Thyroid gland (tissue), 4 donors: ENCODE measurements at regions not wholly inside any gene's neighbourhood (a gene's known extent, or its start where the extent isn't known, plus 50 kb on each side); places are given as distances from the start of the nearest gene placed in this dataset.

Source experiments
- POLR2A ChIP-seq, 2 donors: fragments of 450-650 bp; IDR thresholded peaks; one replicate each; pipeline ENCODE4 v1.6.1; 2017; ENCODE audit warnings: antibody characterized with exemption in 2 of 2, mild to moderate bottlenecking in 2 of 2, moderate library complexity in 1 of 2
- TF ChIP-seq, protein P1 (sequence below), 6 experiments: fragments of 200-600 bp in 3 of 6; fragments of 450-650 bp in 3 of 6; sonication (generic) in 3 of 6; IDR thresholded peaks; one replicate each; pipeline ENCODE4 v1.5.1; 2016 to 2019; ENCODE audit warnings: antibody characterized with exemption in 6 of 6, mild to moderate bottlenecking in 2 of 6, inconsistent platforms in 1 of 6, moderate library complexity in 1 of 6

DNA sequence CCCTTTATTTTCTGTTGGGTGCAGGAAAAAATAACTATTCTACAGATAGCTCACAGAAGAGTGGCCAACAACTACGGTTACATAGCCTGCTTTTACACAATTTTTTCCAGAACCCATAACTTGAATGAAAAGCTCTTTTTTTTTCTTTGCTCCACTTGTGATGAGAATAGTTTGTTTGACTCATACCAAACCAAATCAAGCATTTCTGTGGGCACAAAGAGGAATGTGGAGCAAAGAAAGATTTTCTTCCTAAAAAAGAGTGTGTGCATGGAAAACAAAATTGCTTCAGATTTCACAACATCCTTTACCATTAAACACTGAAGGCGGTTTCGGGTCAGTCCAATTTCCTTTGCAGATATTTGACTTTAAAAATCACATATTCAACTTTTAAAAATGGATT is 54.8 kb upstream of the RAB11FIP2 start:
- no peak for TF ChIP-seq POLR2A (IDR thresholded peaks at IDR 0.05)
- TF ChIP-seq, protein P1, sequence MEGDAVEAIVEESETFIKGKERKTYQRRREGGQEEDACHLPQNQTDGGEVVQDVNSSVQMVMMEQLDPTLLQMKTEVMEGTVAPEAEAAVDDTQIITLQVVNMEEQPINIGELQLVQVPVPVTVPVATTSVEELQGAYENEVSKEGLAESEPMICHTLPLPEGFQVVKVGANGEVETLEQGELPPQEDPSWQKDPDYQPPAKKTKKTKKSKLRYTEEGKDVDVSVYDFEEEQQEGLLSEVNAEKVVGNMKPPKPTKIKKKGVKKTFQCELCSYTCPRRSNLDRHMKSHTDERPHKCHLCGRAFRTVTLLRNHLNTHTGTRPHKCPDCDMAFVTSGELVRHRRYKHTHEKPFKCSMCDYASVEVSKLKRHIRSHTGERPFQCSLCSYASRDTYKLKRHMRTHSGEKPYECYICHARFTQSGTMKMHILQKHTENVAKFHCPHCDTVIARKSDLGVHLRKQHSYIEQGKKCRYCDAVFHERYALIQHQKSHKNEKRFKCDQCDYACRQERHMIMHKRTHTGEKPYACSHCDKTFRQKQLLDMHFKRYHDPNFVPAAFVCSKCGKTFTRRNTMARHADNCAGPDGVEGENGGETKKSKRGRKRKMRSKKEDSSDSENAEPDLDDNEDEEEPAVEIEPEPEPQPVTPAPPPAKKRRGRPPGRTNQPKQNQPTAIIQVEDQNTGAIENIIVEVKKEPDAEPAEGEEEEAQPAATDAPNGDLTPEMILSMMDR (IDR thresholded peaks at IDR 0.05), result no peak
